ENCODE measurements at regions not wholly inside any gene's neighbourhood (a gene's known extent, or its start where the extent isn't known, plus 50 kb on each side); places are given as distances from the start of the nearest gene placed in this dataset.
A peak's percentile ranks its signal among the peaks of the same experiment; 100 is the strongest.

DNA sequence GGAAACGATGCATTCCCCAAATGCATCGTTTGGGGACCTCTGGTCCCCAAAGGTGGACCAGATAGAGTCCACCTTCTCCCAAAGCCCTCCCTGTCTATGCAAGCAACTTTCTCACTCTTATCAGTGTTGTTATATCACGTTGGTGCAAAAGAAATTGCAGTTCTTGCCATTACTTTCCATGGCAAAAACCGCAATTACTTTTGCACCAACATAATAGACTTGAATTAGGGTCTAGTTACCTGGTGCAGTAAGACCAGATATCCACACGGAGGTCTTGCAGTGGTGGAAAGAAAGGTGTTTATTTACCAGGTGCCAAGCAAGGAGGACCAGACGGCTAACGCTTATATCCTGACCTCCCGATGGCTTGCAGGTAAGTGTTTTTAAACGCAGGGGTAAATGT, 129.0 kb downstream of the MIAT start:
- no peak for TF ChIP-seq CTCF (IDR thresholded peaks at IDR 0.05; ENCODE audit: control extremely low read depth, extremely low read depth)
- Histone ChIP-seq H3K9me3 (ENCODE audit: control insufficient read depth in 4 of 4, insufficient read depth in 3 of 4, low read length in 3 of 4) (peaks cover 0 to 3% (median under 1%) of the 10 kb centered on the region in 4 donors), H3K36me3 (ENCODE audit: control insufficient read depth in 4 of 4, insufficient read depth in 4 of 4, low read length in 4 of 4) (peaks cover 0 to 7% (median 6%) of the 10 kb centered on the region in 4 donors), H3K9ac (ENCODE audit: insufficient read depth in 1 of 2, low read length in 2 of 2) (no peak overlapping the region), H3K4me3 (no peak overlapping the region), H3K27me3 (ENCODE audit: control insufficient read depth in 3 of 3, insufficient read depth in 3 of 3, low read length in 2 of 3) (no peaks in the 10 kb centered on the region), H3K4me1 (ENCODE audit: control insufficient read depth in 5 of 5, insufficient read depth in 5 of 5, low read length in 5 of 5) (peaks cover 0 to 4% (median 0%) of the 10 kb centered on the region in 5 donors), H3K27ac (ENCODE audit: low read depth in 1 of 2, low read length in 1 of 2) (no peak overlapping the region)
- DNase-seq (no peak), ATAC-seq (ENCODE audit: insufficient read depth, low FRiP score) (no peak)
- WGBS, 2 donors, result 90 to 94% methylated on average over 9 of the region's 9 CpGs

GRCh38 chr22:26789951-26790350, 132.6 kb downstream of the MIAT start:
- 70 to 83% methylated on average over 6 of the region's 6 CpGs for WGBS, 2 donors
- H3K36me3 ChIP-seq (ENCODE audit: control insufficient read depth in 4 of 4, insufficient read depth in 4 of 4, low read length in 4 of 4), result peaks cover 3 to 9% (median 6%) of the 10 kb centered on the region in 4 donors
- H3K27ac ChIP-seq (ENCODE audit: low read depth in 1 of 2, low read length in 1 of 2), result no peak overlapping the region
- no peak for ATAC-seq (ENCODE audit: insufficient read depth, low FRiP score)
- H3K9me3 ChIP-seq (ENCODE audit: control insufficient read depth in 4 of 4, insufficient read depth in 3 of 4, low read length in 3 of 4), result no peaks in the 10 kb centered on the region
- H3K4me3 ChIP-seq, result no peak overlapping the region
- H3K9ac ChIP-seq (ENCODE audit: insufficient read depth in 1 of 2, low read length in 2 of 2), result no peak overlapping the region
- TF ChIP-seq CTCF (IDR thresholded peaks at IDR 0.05; ENCODE audit: control extremely low read depth, extremely low read depth), result no peak
- H3K27me3 ChIP-seq (ENCODE audit: control insufficient read depth in 3 of 3, insufficient read depth in 3 of 3, low read length in 2 of 3), result no peaks in the 10 kb centered on the region
- DNase-seq, result peak; percentile 40 to 61 (median 43)
- H3K4me1 ChIP-seq (ENCODE audit: control insufficient read depth in 5 of 5, insufficient read depth in 5 of 5, low read length in 5 of 5), result peaks cover 0 to 4% (median 0%) of the 10 kb centered on the region in 5 donors

- H3K9ac ChIP-seq (ENCODE audit: insufficient read depth in 1 of 2, low read length in 2 of 2), result no peak overlapping the region
- no peaks in the 10 kb centered on the region for H3K27me3 ChIP-seq (ENCODE audit: control insufficient read depth in 3 of 3, insufficient read depth in 3 of 3, low read length in 2 of 3)
- H3K4me1 ChIP-seq (ENCODE audit: control insufficient read depth in 5 of 5, insufficient read depth in 5 of 5, low read length in 5 of 5), result no peaks in the 10 kb centered on the region
- TF ChIP-seq CTCF (IDR thresholded peaks at IDR 0.05; ENCODE audit: control extremely low read depth, extremely low read depth), result no peak
- peaks cover 0 to 3% (median 0%) of the 10 kb centered on the region in 4 donors for H3K9me3 ChIP-seq (ENCODE audit: control insufficient read depth in 4 of 4, insufficient read depth in 3 of 4, low read length in 3 of 4)
- no peak for DNase-seq
- 97% methylated on average over 8 of the region's 8 CpGs for WGBS, 2 donors
- peaks cover 2 to 9% (median 5%) of the 10 kb centered on the region in 4 donors for H3K36me3 ChIP-seq (ENCODE audit: control insufficient read depth in 4 of 4, insufficient read depth in 4 of 4, low read length in 4 of 4)
- ATAC-seq (ENCODE audit: insufficient read depth, low FRiP score), result no peak
- H3K4me3 ChIP-seq, result no peak overlapping the region
- H3K27ac ChIP-seq (ENCODE audit: low read depth in 1 of 2, low read length in 1 of 2), result no peak overlapping the region
These were observed 135.1 kb downstream of the MIAT start for GRCh38 chr22:26792522-26792921.

DNA sequence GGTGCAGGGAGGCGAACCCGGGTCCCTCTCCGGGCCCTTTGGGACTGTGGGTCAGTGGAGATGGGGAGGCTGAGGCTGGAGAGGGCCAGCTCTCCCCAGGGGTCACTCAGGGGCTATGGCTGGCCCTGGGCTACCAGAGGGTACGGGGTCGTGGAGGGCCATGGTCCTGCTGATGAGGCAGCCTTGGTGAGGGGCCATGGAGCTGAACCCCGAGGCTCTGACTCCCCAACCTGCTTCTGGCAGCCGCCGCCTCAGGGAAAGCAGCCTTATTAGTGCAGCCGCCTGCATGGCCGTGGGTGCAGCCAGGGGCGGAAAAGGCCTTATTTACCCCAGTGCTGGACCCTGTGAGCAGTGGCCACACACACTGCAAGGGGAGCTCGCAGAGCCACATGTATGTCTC, 139.4 kb downstream of the MIAT start:
- peaks cover 0 to 9% (median 0%) of the 10 kb centered on the region in 5 donors for H3K4me1 ChIP-seq (ENCODE audit: control insufficient read depth in 5 of 5, insufficient read depth in 5 of 5, low read length in 5 of 5)
- no peak overlapping the region for H3K4me3 ChIP-seq
- H3K36me3 ChIP-seq (ENCODE audit: control insufficient read depth in 4 of 4, insufficient read depth in 4 of 4, low read length in 4 of 4), result peaks cover 0 to 3% (median 0%) of the 10 kb centered on the region in 4 donors
- WGBS, 2 donors, result 96% methylated on average over 12 of the region's 12 CpGs
- no peak for TF ChIP-seq CTCF (IDR thresholded peaks at IDR 0.05; ENCODE audit: control extremely low read depth, extremely low read depth)
- H3K27ac ChIP-seq (ENCODE audit: low read depth in 1 of 2, low read length in 1 of 2), result no peak overlapping the region
- no peak for ATAC-seq (ENCODE audit: insufficient read depth, low FRiP score)
- peaks cover 0 to 3% (median 0%) of the 10 kb centered on the region in 4 donors for H3K9me3 ChIP-seq (ENCODE audit: control insufficient read depth in 4 of 4, insufficient read depth in 3 of 4, low read length in 3 of 4)
- no peak overlapping the region for H3K9ac ChIP-seq (ENCODE audit: insufficient read depth in 1 of 2, low read length in 2 of 2)
- no peak for DNase-seq
- H3K27me3 ChIP-seq (ENCODE audit: control insufficient read depth in 3 of 3, insufficient read depth in 3 of 3, low read length in 2 of 3), result no peaks in the 10 kb centered on the region

Measured in lung (tissue), 11 donors.